ENCODE measurements at regions not wholly inside any gene's neighbourhood (a gene's known extent, or its start where the extent isn't known, plus 50 kb on each side); places are given as distances from the start of the nearest gene placed in this dataset.

DNA sequence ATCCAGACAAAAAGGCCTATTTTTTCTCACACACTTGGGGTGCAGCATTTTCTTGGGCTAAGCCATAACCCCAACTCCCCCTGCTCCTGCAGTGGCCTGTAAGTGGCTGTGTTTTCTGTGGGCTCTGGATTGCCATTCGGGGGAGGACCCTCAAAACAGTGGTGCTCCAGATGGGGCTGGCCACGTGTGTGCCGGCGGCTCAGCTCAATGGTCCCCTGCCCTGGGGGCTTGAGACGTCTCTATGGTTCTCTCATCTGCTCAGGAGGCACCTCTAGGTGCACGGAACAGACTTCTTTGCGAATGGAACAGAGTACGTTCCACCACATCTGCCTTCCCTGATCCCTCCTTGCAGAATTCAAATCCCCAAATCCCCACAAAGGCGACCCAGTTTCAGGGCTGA lies 250.0 kb upstream of the SHH start:
- no TSS peak for BruUV-seq (replicated peaks)
- Histone ChIP-seq H3K27me3 (ENCODE audit: control insufficient read depth, insufficient read depth, low read length) (no peaks in the 10 kb centered on the region), H4K20me1 (ENCODE audit: insufficient read depth, low read length) (no peaks in the 10 kb centered on the region), H3K4me1 (ENCODE audit: control insufficient read depth, insufficient read depth, low read length) (no peaks in the 10 kb centered on the region), H2BK15ac (ENCODE audit: low read depth, low read length) (no peak overlapping the region), H3K9me3 (ENCODE audit: control insufficient read depth, insufficient read depth, low read length) (peaks cover 53% of the 10 kb centered on the region), H2AFZ (replicated peaks; ENCODE audit: low read length, poor library complexity) (no peak overlapping the region), H3K4ac (ENCODE audit: low read depth, low read length) (no peak overlapping the region), H3K56ac (ENCODE audit: extremely low read depth, insufficient read depth, low read length) (no peak overlapping the region), H2BK20ac (ENCODE audit: low read depth, low read length) (no peak overlapping the region), H3K4me2 (ENCODE audit: low read depth, low read length) (no peak overlapping the region), H2AK5ac (ENCODE audit: low read depth, low read length) (no peak overlapping the region), H2BK5ac (ENCODE audit: low read depth, low read length, poor library complexity, severe bottlenecking) (no peak overlapping the region), H3K23ac (ENCODE audit: low read depth, low read length) (no peak overlapping the region), H3K9ac (ENCODE audit: low read depth, low read length) (no peak overlapping the region), H3K18ac (ENCODE audit: low read depth, low read length) (no peak overlapping the region), H3K27ac (ENCODE audit: insufficient read depth, low read length) (no peak overlapping the region), H4K91ac (ENCODE audit: insufficient read depth, low read depth, low read length) (no peak overlapping the region), H3K79me1 (ENCODE audit: low read depth in 1 of 2, low read length in 2 of 2) (no peaks in the 10 kb centered on the region), H3K36me3 (ENCODE audit: control insufficient read depth, insufficient read depth, low read length) (no peaks in the 10 kb centered on the region), H2BK120ac (ENCODE audit: low read depth, low read length) (no peak overlapping the region), H3K4me3 (ENCODE audit: insufficient read depth, low read depth, low read length) (no peak overlapping the region), H3K9me1 (ENCODE audit: insufficient read depth, low read length) (no peaks in the 10 kb centered on the region), H2AK9ac (replicated peaks; ENCODE audit: low read depth, low read length, poor library complexity) (no peak overlapping the region), H3K14ac (replicated peaks; ENCODE audit: low read depth, low read length) (no peak overlapping the region), H4K5ac (ENCODE audit: low read depth, low read length) (no peak overlapping the region), H4K8ac (ENCODE audit: low read depth in 2 of 2, low read length in 2 of 2) (no peak overlapping the region)
- no peak for ATAC-seq (ENCODE audit: low read depth)
- in situ Hi-C loops (cut with MboI; ENCODE audit: low sequenced_read_pairs): no loop called here
- DNase-seq: no peak
- ChIA-PET CTCF (no interaction called here), POLR2A (ENCODE audit: unreplicated experiment) (no interaction called here)
- WGBS, 2 experiments (ENCODE audit: extremely low coverage in 2 of 2, insufficient read length in 1 of 2): 40% methylated on average over 2 of the region's 9 CpGs; no CpG with 5 or more reads in 1 of the 2 experiments
- intact Hi-C loops (cut with micrococcal nuclease): no loop called here
- TF ChIP-seq RAD21 (IDR thresholded peaks at IDR 0.05; ENCODE audit: low read length) (no peak), MAFK (IDR thresholded peaks at IDR 0.05; ENCODE audit: low read depth, low read length) (no peak), POLR2A (IDR thresholded peaks at IDR 0.05; ENCODE audit: low read depth, low read length) (no peak)
- TF ChIP-seq, protein P1, sequence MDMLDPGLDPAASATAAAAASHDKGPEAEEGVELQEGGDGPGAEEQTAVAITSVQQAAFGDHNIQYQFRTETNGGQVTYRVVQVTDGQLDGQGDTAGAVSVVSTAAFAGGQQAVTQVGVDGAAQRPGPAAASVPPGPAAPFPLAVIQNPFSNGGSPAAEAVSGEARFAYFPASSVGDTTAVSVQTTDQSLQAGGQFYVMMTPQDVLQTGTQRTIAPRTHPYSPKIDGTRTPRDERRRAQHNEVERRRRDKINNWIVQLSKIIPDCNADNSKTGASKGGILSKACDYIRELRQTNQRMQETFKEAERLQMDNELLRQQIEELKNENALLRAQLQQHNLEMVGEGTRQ (IDR thresholded peaks at IDR 0.05; ENCODE audit: low read depth, low read length): no peak
- dilution Hi-C loops (cut with HindIII; ENCODE audit: low sequenced_read_pairs, unreplicated experiment): no loop called here
